ENCODE measurements at regions not wholly inside any gene's neighbourhood (a gene's known extent, or its start where the extent isn't known, plus 50 kb on each side); places are given as distances from the start of the nearest gene placed in this dataset.

DNA sequence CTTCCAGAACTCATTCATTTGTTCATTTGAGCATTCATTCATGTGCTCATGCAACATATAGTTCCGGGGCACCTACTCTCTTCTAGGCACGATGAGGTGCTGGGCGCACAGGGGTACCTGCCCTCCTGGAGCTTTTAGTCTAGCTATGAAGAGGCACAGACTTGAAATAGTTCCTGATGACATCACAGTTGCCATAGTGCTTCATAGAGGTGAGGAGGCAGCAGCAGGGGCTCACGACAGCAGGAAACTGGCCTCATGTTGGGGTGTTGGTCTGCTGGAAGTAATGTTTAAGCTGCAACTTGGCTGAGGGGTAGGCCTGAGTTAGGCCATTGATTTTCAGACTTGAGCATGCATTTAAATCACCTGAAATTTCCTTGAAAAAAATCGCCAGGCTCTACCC, 195.5 kb downstream of the PHETA1 start:
- no peak for DNase-seq

DNA sequence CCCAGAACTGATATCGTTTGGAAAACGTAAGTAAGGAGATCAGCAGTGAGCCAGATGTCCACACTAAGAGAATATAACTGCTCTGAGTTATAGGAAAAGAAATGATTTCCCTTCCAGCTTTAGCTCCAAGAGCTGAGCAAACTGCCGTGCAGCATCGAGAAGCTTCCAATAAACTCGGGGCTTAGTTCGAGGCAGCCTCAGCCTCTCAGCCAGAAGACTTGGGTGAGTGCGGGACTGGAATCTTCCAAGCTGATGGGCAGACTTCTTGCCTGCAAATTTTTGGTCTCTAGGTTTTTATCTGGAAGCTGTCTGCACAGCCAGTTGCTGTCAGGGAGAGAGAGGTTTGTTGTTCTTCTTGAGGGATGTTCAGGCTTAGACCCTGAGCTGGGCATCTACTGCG, 196.1 kb downstream of the PHETA1 start:
- DNase-seq = no peak

DNA sequence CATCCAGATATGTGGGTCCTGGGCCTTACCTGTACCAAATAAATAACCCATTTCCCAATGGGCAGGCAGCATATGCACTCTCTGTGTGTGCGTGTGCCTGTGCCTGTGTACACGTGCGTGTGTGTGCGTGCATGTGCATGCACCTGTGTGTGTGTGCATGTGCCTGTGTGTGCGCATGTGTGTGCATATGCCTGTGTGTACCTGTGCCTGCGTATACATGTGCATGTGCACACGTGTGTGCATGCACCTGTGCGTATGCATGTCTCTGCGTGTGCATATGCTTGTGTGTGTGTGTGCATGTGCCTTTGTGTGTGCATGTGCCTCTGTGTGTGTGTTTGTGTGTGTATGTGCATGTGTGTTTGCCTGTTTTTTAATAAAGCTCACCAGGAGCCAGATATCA, 197.1 kb downstream of the PHETA1 start:
- DNase-seq = no peak

DNA sequence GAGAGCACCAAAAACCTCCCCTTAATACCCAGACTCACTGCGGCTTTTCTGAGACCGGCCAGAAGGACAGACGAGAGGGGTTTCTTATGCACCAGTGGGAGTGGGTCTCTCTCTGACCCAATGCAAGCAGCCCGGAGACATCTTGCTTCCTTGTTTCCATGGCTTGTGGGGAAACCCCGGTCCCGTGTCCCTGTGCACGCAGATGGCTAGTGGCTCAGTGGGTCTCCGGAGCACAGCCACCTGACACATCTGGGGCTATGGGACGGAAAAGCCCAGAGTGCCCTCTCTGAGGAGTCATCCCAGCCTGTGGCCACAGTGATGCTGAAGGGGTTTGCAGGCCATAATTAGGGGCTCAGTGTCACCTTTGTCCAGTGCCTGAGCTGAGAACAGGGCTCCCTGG, 197.6 kb downstream of the PHETA1 start:
- DNase-seq = no peak

DNA sequence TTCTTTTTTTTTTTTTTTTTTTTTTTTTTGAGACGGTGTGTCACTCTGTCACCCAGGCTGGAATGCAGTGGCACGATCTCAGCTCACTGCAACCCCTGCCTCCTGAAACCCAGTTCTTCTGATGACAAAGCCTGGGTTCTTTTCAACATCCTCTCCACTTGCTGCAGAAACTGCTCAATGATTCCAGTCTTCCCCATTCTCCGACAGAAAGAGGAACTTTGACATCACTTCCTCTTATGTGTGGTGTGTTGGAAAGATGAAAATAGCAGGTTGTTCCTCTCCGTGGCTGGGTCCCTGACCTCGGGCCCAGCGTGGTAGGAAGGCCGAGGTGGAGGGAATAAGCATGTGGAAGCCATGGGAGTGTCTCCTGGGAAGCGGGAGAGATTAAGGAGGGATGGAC, 198.4 kb downstream of the PHETA1 start:
- DNase-seq = no peak

DNA sequence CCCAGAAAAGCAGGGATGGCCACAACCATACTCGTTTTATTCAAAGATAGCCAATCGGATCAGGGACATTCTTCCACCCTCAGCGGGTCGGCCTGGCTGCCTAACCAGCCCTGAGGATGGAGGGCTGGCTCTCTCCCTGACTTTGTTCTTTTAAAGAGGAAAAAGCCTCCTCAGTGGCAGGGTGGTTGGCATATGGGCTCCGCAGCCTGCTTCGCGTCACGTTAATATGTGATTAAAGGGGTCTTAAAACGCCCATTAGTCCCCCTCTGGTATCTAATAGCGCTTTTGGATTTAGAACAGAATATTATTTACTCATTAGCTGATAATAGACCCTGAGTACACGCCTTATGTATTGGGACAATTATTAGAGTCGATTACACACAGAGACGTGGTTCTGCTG, 199.4 kb downstream of the PHETA1 start:
- no peak for DNase-seq

DNA sequence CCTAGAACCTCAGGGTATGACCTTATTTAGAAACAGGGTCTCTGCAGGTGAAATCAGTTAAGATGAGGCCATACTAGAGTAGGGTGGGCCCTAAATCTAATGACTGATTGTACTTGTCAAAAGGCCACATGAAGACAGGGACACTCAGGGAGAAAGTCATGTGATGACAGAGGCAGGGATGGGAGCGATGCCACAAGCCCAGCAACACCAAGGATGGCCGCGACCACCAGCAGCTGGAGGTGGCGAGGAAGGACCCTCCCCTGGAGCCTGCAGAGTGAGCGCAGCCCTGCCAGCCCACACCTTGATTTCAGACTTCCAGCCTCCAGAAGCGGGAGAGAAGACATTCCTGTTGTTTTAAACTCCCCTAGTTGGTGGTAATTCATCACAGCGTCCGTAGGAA, 199.9 kb downstream of the PHETA1 start:
- DNase-seq = no peak

DNA sequence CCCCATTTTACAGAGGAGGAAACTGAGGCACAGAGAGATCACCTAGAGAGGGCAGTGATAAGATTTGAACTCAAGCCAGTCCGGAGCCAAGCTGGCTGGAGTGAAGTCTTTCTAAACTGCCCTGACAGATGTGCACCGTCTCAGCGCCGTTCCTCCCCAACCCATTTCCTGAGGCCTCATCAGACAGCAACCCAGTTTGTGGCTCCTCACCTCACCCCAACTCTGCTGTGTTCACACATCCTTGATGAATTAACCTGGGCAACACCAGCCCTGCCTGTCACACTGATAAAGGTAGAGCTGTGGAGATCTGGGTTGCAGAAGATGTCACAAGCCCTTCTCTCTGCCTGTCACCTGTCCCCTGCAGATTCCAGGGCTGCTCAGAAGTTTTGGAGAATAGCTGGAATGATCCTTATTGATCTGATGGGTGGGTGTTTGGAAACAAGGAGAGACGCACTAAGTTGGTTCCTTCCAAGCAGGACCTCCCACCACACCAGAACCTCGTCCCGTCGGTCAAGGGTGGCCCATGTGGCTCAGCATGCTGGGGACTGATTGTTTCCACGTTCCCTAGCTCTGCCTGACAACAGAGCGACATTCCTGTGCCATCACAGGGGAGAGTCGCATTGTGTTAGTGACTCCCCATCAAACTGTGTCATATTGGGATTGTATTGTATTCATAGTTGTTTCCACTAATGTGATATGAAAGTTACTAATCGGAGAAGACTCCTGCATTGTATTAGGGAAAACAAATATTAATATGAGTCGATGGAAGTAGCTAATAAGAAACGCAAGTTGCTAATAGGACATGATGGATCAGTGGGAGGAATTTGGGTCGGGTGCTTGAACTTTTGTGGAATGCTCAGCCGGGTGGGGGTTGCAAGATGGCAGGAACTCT, 200.6 kb downstream of the PHETA1 start:
- DNase-seq = no peak

DNA sequence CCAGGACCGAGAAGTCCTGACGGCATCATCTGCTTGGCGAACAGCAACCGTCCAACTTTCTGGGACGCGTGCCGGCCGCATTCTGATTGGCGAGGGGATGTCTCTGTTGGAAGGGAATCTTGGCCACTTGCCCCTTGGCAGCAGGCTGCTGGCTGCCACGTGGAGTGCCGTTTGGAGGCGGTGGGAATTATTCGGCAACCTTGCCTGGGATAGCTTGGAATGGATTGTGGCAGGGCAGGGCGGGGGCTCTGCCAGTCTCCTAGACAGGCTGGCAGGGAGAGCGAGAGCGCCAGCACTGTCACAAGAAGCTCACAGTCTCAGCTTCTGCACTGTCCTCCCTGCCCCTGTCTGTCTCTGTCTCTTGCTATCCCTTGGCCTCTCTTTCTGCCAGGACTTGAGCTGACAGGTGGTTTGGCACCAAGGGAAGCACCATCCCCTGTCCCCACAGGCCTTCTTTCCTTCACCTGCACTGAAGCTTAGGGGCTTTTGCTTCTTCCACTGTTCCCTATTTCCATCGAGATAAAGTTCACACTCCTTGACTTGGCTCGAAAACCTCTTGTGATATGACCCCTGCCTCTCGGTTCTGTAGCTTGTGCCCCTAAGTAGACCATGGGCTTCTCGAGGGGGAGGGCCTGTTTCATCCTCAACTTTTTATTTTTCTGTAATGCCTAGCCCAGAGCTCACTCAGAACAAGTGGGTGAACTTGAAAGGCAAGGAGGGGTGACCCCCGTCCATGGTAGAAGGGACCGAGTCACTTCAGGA, 201.9 kb downstream of the PHETA1 start:
- no peak for DNase-seq

DNA sequence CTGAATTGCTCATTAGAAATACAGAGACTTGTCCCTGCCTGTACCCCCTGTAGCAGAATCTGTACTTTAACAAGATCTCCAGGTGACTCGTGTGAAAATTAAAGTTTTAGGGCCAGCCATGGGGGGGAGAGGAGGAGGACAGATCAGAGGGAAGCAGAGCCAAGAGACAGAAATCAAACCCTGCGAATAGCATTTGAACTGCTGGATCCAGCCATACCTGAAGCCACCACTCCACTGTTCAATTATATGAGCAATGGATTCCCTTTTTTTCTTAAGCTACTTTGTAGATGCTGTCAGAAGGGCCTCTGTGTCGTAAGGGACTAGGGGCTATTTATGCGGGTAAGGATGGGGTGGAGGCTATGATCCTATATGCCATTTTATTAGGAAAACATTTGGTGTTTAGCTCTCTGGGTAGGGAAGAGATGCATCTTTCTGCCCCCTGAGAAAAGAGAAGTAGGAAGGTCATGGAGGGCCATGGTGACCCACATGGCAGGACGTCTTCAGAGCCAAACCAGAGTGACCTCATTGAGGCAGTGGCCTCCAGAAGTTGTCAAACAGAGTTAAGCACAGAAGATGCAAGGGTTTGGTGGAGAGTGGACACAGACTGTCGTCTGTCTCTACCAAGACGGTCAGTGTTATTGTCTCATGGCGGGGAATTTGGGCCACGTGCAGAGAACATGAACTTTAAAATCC, 203.9 kb downstream of the PHETA1 start:
- DNase-seq = no peak

DNA sequence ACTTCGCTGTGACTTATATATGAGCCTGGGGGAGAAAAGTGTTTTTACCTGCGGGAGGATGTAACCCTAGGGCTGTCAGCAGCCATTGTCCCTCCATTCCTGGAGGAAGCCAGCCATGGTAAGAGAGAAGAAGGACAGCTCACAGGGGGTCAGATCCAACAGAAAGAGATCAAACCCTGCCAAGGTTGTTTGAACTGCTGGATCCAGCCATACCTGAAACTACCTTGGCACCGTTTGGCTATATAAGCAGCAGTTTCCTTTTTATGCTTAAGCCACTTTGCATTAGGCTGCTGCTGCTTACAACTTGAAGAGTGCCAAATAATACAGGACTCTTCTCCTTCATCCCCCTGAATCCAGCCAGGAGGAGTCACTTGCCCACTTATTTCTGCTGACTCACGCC, 205.5 kb downstream of the PHETA1 start:
- DNase-seq = no peak

DNA sequence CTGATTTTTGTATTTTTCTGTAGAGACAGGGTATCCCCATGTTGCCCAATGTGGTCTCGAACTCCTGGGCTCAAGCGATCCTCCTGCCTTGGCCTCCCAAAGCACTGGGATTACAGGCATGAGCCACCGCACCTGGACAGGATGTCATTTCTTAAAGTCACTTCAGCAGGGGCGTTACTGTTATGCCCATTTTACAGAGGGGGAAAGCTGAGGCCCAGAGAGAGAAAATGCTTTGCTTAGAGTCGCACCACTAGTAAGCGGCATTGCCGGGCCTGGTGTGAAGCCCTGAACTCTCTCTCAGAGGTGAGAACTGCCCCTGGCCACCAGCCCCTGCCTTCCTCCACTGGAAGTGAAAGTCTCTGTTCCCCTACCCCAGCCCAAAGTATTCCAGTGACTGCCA, 207.0 kb downstream of the PHETA1 start:
- DNase-seq = no peak

DNA sequence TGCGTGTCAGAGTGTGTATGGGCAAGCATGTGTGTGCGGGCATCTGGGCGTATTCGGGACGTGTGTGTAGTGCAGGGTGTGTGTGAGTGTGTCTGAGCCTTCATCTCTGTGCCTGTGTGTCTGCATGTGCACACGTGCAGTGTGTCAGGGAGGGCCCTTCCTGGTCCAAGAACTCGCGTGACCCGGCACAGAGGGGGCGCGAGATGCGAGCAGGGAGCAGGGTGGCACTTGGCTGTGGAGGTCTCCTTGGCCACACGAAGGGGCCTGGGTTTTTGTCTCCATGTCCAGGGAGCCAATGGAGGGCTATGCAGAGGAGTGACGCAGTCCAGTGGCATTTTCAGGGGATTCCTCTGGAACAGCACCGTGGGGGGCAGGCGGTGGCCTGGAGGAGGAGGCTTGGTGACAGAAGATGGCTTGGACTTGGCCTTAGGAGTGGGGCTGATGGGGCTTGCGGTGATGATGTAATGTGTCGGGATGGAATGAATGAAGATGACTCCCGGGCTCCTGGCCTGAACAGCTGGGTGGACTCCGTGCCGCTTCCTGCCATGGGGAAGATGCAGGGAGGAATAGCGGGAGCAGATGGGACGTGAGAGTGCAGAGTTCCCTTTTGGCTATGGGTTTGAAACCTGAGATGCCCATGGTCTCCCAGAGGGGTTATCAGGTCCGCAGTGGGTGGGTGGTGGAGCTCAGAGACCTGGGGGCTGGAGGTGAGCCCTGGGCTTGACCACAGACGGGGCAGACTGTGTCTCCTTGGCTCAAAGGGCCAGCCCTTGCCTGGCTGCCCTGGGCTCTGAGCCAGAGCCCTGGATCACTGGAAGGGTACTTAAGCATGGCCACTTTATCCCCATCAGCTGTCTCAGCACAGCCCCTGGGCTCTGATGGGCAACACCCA, 208.3 kb downstream of the PHETA1 start:
- DNase-seq = no peak

DNA sequence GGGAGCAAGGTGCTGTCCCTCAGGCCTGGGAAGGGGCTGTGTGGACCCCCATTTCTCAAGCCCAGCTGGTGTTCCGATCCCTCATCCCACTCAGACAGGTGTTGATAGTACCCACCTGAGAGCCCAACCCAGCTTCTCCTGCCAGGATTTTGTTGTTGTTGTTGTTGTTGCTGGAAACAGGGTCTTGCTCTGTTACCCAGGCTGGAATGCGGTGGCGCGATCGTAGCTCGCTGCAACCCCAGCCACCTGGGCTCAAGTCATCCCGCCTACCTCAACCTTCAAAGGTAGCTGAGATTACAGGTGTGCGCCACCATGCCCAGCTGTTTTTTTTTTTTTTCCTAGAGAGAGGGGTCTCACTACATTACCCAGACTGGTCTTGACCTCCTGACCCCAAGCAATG, 209.9 kb downstream of the PHETA1 start:
- DNase-seq = no peak

DNA sequence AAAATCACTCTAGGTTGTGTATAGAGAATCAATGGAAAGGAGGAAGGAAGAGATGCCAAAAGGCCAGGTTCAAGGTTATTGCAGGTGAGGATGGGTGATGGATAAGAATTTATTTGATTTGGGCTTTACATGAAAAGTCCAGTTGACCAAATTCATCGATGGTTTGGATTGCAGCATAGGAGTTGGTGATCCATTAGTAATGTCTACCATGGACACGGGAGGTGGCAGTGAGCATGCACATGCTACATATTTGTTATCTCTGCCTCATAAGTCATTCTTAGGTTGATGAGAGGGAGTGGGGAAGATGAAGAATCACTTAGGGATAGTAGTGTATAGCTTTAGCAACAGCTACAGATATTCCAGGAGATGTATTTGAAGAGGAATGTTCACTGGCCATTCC, 211.4 kb downstream of the PHETA1 start:
- DNase-seq = no peak

DNA sequence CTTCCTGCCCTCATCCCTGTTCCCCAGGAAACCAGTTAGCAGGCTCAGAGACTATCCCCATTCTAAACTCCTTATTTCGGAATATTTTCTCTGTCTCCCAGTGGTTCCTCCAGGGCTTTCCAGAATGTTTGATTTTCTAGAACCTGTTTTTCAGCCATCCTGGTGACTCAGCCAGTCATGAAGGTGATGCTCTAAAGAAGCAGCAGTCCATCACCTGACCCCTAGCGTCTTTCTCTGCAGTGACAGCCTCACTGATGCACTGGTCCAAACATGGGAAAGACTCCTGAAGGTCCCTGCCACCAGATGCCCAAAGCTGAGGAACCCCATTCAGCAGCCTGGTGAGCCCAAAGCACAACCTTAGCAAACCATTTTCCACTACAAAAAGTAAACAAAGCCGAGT, 212.6 kb downstream of the PHETA1 start:
- no peak for DNase-seq

DNA sequence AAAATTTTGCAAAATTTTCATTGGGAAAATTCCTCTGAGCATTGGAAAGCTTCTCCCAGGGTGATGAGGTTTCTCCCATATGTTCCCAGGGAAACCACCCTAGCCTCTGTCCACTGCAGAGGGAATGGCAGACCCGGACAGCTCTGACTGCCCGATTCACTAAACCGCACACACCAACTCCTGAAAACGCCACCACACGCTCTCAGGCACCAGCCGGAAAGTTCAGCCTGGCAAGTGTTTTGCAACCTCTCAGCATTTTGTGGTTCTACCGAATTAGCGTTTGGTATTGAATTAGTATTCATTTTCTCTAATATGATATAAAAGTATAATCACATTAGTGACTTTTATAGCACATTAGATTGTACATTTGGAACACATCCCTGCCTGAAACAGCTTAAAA, 213.4 kb downstream of the PHETA1 start:
- no peak for DNase-seq

DNA sequence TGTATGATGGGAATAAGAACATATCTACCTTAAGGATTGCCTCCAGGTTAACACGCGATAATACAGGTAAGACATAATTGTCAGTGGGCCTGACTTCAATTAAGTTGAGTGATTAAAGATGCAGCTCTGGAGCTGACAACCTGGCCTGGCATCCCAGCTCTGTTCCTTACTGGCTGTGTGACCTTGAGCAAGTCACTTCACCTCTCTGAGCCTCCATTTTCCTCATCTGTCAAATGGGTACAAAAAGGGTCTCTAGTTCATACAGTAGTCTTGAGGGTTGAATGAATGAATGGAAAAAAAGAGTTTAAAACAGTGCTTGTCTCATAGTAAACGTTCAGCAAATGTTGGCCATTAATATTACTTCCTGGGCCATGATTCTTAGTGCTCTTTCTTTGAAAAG, 213.9 kb downstream of the PHETA1 start:
- DNase-seq = no peak

DNA sequence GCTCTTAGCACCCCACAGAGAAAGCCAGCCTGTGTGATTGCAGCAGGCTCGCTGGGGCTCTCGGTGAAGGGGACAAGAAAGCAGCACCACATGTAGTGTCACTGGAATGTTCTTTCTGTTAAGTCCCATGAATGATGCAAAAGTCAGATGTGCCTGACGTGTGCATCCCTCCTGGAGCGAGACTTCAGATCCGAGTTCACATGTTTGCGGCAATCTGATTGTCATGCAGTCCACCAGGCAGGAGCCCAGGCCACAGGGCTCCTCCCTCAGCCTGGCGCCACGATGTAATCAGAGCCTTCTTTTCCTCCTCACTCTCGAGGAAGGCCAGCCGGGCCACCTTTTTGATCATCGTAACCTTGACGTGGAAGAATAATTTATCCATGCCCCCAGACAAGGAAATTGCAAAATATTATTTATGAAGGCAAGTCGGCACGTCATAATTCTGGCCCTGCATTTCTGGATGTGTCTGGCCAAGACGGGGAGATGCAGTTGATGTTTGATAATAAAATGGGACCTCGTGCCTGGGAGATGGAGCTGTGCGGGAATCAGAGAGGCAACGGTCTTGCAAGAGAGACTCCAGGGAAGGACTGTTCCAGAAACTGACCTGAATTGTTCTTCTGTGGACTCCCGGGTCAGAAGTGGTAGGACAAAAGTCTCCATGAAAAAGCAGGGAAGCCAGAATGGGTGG, 214.6 kb downstream of the PHETA1 start:
- no peak for DNase-seq

DNA sequence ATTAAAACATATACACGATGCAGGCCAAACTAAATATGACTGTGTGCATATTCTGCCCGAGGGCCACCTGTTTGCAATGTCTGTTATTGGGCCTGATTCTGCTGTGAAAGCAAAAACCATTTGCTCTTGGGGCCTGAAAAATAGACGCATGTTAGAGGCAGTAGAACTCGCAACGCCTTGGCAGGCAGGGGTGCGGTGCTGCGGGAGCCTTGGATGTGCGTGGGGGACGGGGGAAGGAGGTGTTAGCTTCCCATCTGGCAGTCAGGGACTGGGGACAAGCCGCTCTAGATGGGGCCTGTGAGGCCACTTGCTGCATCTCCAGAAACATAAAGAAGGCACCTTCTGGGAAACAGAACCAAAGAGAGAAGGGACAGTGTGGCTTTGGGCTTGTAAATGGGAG, 216.3 kb downstream of the PHETA1 start:
- DNase-seq = no peak

DNA sequence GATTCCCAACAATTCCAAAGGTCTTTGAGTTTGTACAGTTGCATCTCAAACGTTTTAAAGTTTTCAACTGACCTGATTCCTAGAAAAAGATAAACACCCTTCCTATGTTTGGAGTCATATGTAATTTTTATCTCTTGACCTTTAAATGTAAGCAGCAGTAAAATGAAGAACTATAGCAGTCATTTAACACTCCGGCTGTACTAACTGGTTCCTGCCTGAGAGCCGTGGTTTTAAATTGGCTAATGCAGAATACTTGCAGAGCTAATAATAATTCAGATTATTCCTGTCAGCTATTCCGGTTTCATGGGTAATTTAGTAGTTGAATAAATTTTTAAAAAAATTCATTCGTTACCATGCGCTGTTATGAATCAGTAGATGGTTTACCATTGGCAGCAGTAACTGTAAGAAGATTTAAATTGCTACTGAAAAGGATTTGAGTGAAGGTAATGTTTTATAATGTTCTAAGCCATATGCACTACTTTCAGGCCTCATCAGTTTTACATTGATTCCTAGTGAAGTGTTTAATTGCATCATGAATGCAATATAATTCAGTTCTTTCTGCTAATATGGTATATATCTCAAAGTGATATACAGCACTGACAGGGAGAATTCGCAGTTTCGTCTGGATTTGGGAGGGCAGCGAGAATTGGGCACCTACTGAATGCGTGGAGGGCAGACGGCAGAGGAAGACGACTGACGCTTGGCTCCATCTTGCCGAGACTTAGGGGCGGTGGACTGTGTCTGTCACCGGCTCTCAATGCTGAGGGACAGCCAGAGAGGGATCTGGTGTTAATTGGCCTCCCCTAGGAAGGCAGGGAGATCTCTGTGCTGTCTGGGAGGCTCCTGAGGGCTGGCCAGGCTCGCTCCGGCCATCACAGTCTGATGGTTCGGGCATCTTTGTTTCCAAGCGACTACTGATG, 217.7 kb downstream of the PHETA1 start:
- DNase-seq = no peak

Measured in activated CD8-positive, alpha-beta memory T cell treated with anti-CD3 and anti-CD28 coated beads, Interleukin-2, amount 50 U/mL, for 48 hours (primary cell).